KG1 (cell line): ENCODE measurements at regions not wholly inside any gene's neighbourhood (a gene's known extent, or its start where the extent isn't known, plus 50 kb on each side); places are given as distances from the start of the nearest gene placed in this dataset.

ENCODE experiments used
- DNase-seq: peaks from one replicate; lab custom pipeline; 2025; lab: John Stamatoyannopoulos, UW

DNA sequence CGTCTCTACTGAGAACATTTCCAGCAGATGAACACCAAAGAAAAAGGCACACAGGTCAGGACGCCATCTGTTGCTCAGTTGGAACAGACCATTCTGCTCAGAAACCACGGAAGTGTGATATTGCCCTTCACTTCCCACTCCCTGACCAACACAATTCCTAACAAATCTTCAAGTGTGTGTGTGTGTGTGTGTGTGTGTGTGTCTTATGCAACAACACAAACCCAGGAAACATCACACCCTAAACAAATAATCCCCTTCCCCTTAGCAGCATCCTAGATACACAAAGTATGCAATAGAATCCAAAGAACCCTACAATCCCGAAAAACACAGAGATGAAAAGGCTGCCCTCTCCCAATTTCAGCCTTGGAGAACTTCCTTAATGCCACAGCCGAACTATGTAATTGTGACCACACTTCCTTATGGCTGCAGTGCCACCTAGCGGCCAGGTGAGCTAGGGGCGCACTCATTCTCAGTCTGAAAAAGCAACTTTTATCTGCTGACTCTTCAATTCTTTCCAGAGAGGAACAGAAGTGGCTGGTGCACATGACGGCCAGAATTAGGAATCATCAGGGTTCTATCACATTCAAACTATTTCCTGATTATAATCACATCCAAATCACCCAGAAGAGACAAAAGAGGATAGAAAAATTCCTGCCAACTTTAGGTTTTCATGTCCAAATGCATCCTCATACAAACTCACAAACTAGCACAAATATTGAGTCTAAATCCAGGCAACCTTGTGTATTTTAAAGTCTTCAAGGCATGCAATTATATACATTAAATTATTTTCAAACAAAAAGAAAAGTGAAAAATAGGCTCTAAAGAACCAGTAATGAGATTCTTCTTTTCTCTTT, 164.9 kb downstream of the DHX15 start:
- DNase-seq, result peak; percentile 11

DNA sequence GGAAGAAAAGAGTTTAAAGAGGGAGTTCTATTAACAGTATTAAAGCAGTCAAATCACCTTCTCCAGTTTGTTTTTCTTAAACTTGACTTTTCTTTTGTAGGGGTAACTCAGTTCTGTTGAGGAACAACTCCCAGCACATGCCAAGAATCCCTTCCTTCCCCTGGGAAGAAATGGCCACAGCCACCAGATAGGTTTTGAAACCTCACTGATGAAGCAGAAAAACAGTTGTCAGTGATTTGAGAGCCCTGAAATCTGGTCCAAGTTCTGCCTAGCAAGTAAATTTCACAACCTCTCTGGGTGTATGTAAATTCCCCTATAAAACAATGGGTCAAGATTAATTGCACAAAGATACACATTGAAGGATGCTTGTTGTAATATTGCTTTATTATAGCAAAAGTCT, 167.1 kb downstream of the DHX15 start:
- DNase-seq, result no peak

DNA sequence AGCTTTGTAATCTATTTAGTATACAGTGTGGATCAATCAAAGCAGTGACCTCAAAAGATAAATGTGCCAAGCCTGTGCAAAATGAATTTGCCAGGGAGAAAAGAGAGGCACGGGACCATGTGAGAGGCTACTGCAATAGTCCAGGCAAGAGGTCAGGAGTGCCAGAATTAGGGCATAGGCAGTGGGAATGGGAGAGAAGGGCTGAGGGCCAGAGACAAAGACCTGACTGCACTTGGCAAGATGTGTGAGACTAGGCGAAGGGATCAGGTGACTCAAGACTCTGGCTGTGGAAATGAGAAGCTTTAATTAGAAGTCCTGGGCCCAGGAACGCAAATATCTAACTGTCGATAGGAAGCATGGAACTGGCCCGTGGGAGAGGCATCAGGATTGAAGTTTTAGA, 168.1 kb downstream of the DHX15 start:
- no peak for DNase-seq

DNA sequence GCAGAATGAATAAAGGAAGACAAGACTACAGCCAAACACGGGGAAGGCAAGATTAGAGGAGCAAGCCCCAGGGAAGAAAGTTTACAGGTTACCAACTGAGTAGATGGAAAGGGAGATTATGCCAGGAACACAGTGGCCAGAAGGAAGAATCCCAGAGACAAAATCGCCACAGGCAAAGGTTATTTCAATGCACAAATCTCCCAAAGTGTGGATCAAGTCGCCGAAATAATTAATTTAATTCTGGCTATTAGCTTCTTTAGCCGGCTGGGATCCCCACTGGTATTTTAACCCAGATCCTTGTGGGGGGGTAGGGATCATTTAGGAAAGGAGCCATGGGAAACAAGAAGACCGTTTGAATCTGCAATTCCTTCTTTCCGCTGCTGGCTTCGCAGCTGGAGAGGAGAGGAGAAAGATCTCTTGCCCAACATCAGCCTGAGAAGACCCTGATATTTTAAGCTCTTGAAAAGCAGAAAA, 171.0 kb downstream of the DHX15 start:
- no peak for DNase-seq

DNA sequence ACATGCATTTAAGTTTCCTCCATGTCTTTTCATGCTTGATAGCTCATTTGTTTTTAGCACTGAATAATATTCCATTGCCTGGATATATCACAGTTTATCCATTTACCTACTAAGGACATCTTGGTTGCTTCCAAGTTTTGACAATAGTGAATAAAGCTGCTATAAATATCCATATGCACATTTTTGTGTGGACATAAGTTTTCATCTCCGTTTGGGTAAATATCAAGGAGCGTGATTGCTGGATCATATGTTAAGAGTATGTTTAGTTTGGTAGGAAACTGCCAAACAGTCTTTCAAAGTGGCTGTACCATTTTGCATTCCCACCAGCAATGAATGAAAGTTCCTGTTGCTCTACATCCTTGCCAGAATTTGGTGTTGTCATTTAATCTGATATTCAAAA, 172.5 kb downstream of the DHX15 start:
- no peak for DNase-seq

DNA sequence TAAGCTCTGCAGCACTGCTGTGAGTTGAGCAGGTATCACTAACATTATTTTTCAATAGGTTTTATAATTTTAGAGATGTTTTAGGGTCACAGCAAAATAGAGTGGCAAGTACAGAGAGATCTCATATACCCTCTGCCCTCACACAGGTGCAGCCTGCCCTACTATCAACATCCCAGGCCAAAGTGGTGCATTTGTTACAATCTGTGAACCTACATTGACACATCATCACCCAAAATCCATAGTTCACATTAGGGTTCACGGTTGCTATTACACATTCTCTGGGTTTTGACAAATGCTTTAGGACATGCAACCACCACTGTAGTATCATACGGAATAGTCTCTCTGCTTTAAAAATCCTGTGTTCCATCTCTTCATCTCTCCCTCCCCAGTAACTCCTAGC, 173.1 kb downstream of the DHX15 start:
- DNase-seq, result no peak

DNA sequence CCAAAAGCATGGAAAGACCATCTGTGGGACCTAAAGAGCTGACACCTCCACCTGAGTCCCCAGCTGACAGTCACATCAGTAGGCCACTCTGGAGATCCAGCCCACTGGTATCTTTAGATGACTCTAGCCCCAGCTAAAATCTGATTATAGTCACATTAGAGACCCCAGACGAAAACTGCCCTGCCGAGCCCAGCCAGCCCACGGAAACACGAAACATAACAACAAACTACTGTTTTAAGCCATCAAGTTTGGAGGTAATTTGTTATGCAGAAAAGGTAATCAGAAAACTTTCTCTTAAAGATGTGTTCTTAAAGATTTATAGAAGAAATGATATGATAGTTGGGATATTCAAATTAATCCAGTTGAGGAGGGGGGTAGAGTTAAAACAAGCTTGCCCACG, 175.7 kb downstream of the DHX15 start:
- no peak for DNase-seq

DNA sequence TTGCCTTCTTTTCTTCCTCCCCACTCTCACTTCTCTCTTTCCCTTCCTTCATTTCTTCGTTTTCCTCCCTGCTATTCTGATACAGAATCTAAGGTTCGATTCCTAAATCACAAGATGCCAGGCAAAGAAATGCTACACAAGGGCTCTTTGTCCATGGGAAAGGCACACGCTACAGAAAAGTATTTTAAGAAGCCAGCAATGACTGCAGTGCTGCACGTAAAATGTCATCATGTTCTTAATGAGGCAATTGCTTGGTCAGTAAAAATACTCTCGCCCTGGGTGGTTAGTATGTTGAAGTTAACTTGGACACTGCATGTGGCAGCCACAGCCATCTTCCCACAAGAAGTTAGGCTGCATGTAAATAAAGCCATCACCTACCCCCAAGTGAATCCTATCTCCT, 178.4 kb downstream of the DHX15 start:
- no peak for DNase-seq

DNA sequence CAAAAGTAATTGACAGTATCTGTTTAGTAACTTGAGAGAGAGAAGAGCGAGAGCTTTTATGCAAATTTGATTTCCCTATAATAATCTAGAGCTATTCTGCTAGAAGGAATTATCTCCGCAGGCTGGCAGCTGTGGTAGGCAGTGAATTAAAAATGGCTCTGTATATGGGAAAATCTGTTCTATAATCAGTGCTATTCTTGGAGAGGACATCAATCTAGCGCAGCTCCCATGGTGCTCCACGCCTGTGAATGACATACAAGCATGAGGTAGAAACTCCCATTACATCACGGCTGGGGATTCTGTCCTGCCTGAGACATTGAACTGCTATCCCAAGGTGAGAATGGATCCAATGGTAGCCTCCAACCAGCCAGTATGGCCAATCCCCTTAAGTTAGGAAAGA, 179.0 kb downstream of the DHX15 start:
- DNase-seq, result no peak

DNA sequence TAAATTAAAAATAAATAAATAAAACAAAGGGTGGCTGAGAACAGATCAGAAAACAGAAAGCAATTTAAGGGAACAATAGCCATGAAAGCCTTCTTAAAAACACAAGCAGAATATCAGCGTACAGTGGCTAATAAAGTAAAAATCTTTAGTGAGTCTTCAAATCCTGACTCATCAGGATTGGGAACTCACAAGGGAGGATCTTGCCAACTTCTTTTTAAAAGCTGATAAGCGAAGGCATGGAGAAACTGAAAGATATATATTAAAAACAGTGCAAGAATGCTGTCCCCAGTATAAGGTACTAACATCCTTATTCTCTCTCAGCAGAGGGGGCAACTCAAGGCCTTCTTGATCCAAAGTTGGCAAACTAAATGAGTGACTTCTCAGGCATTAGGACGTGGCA, 180.1 kb downstream of the DHX15 start:
- no peak for DNase-seq

DNA sequence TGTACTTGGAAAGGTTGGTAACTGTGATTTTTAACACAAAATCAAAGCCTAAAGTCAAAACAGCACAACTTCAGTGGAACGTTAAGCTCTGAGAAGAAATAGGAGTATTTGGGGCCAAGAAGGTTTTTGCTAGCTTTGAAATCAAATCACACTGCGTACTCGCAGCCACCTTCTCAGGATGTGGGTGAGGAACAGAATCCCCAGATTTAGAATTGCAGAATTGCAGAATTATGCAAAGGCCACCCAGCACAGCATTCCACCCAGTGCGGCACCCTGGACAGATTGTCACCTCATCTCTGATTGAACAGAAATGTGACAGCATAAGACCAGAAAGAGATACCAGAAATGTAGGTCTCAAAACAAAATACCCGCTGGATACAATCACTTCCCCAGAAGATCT, 181.1 kb downstream of the DHX15 start:
- no peak for DNase-seq

DNA sequence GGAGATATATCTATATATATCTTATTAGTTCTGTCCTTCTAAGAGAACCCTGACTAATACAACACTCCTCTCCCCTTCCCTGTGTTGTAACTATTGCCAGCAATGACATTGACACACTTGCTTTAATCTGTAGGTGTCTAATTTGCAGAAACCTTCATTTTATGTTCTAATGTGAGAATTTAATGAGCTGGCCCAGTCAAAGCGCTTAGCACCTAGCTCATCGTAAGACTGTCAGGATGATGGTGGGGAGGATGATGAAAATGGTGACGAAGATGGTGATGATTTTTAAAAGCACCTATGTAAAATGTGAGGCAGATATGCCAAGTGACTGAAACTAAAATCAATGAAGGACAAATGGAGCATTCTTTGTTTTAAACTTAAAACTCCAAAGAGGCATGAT, 183.8 kb downstream of the DHX15 start:
- DNase-seq, result no peak

DNA sequence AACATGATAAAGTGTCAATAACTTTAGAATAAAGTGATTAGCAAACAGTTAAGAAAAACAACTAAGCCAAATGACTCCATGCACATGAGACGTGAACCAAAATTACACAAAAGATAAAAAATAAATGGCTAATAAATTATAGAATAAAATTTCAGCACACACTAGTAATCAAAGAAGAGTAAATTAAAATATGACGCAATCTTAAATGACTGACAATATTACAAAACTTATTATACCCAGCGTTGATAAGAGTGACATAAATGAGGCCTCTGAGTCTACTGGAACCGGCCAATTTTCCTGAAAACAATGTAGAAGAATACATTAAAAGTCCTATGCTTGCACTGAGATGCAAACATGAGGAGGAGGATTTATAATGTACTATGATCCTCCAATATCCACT, 187.4 kb downstream of the DHX15 start:
- no peak for DNase-seq

DNA sequence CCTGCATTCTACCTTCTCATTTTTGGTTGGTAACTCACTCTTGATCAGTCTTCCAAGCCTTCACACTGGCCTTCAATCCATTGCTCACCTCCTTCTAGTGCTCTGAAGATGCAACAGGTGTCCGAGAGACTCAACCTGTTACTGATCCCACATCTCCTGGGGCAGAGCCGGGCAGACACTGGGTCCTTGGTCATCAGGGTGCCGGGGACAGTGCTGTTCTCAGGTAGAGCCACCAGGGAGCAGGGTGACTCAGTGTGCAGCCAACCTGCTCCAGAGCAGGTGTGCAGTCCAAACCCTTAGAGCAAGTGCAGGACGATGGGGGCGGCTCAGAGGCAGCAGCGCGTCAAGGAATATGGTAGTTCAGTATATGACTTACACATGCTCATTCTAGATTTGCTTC, 188.4 kb downstream of the DHX15 start:
- no peak for DNase-seq

DNA sequence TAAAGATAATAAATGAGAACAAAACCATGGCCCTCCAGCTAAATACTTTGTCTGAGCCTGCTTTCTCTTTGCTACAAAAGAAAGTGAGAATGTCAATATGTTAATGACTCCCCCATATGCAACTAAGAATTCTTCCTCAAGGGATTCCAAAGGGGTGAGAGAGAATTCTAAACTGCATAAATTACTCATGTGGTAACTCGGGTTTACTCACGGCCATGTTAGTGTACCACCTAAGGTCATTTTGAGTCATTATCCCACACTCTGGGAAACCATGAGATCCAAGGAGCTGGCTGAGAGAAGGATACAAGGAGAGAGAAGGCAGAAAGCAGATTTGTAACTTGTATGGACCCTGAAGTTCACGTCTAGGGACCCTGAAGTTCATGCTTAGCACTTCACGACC, 190.3 kb downstream of the DHX15 start:
- no peak for DNase-seq

DNA sequence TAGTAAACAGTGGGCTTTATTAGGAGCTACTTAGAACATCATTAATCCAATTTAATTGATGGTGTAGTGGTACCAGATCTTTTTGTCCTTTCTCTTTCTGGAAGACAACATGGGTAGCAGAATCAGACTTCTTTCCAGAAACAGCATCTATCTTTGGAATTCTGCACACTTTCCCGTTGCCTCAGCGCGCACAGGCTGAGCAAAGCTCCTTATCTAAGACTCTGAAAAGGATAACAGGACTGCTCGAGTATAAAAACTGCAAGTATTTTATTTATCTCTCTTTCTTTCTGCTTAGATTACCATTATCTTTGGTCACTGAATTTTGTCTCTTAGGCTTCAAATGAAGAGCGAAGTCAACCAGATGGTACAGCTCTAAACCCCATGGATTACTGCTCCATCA, 191.7 kb downstream of the DHX15 start:
- DNase-seq, result no peak

DNA sequence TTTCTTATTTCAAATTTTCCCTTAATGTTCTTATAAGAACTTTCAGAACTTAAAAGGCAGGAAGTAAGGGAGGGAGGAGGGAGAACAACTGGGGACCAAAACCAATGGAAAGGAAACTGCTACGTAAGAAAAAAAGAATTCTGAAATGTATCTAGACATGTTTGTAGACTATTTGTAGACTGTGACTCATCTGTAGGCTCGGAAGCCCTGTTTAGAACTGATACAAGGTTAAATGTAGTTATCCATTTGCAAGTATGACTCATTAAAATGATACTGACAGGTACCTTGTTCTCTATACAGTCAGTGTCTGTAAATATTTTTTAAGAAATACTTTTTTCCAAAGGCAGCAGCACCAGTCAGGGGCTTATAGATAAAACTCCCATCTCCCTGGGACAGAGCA, 202.0 kb downstream of the DHX15 start:
- DNase-seq, result no peak

DNA sequence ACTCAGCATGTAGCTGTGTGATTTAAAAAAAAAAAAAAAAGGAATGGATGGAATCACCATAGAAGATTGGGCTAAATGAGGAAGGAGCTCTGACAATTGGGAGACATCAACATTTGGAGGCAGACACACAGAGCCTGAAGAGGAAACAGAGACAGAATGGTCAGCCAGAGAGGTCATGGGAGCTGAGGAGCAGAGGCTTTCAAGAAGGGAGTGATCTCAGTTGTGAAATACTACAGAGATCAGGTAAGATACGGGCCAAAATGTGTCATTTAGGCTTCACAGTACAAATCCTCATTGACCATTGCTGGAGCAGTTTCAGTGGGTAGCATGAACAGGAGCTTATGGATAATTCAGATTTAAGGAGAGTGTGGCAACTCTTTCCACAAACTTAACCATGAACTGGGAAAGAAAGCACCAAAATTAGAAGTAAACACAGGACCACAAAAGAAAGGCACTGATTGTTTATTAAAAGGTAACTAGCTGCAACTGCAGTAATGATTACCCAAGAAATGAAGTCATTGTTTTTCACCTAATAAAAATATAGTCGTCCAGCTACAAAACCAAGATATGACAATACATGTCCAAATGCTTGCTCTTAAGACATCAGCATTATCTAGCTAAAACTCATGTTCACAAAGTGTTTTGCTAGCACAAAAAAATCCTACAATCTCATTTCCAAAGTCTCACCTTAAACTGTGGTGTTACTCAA, 203.2 kb downstream of the DHX15 start:
- no peak for DNase-seq

DNA sequence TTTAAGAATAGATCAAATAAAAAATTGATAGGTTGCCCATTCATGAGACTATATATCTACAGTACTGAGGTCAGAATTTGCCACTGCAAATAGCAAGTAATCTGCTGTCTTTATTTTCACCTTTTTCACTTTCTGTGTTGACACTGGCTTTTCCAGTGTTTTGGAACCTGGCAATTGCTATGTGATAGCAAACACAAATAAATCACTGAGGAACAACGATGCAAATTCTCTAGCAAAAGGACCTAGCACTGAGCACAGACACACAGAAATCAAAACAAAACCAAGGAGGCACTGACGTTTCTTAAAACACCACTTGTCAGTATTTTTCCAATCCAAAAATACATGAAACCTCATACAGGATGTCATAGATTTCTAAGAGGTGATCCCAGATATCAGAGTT, 210.7 kb downstream of the DHX15 start:
- DNase-seq, result no peak

DNA sequence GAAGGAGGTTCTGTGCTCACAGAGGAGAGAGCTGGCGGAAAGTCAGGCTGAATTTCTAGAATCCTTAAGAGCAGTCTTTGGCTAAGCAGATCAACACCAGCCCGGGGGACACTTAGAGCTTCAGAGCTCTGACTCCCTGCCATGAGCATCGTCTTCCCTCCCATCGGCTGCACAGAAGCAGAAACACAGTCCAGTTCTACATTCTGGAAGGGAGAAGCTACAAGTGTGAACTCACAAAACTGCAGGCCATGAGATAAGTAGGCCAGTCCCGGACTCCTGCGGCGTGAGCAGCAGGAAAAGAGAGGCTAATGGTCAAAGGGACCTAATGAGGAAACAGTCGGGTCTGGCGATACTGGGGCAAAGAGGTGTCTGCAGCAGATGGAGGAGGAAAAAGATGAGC, 211.5 kb downstream of the DHX15 start:
- DNase-seq, result no peak

DNA sequence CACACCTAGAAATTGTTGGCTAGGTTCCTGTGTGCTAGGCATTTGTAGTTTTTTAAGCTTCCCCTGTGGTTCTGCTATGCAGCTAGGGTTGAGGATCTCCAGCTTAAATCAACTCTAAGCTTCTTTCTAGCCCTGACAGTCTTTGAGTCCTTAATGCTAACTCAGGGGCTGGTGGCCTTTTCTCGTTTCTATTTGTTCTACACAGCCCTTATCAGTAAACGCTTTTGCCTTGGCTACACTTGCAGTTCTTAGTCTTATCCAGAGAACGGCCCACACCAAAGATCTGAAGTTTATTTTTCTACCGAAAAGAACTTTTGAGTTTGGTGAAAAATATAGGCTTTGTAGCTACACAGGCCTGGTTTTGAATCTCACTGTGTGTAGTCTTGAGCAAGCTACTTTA, 212.0 kb downstream of the DHX15 start:
- DNase-seq, result no peak

DNA sequence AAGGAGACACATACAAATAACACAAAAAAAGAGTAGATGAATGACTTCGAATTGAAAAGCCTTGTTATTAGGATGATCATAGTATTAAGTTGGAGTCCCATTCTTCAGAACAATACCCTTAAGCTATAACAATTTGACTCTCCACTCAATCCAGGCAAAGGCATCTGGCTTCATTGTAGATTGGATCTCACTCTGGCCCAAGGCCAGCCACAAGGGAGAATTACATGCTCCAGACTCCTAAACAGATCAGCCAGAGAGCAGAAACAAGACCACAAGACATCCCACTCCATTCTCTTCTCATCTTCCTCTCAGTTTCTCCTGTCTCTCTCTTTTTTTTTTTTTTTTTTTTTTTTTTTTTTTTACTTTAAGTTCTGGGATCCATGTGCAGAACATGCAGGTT, 213.9 kb downstream of the DHX15 start:
- no peak for DNase-seq

DNA sequence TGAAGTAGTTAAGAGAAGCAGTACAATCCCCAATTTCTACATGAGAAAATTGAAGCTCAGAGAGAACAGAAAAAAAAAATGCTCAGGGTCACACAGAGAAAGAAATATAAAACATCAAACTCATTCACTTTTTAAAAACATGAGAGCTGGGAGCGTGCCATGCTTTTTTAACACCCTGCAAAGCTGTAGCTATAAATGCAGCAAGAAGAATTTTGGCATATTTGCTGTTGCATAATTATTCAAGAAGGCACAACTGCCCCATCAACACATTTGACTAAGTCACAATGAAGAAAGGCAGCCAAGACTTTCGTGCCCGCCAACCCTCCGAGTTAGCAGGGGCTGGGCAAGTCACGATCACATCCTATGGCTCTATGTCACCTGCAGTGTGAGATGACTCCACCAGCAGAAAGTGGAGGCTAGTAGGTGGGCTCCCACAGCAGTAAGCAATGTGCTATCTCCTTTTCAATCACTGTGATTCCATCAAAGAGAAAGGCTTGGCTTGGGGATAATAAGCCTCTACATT, 214.8 kb downstream of the DHX15 start:
- no peak for DNase-seq
